Uterus (tissue), 3 donors: ENCODE measurements at regions not wholly inside any gene's neighbourhood (a gene's known extent, or its start where the extent isn't known, plus 50 kb on each side); places are given as distances from the start of the nearest gene placed in this dataset.

Experiments
- DNase-seq, 2 donors: peaks; one replicate each; pipeline ENCODE4 v3.0.0-alpha.2; 2019 to 2020
- H3K27ac ChIP-seq, 2 donors: fragments of 200-600 bp; sonication (generic); 1 replicate in 1 of 2; 2 replicates in 1 of 2; pipeline ENCODE4 v1.5.1; 2016 to 2018
- H3K27me3 ChIP-seq, 2 donors: fragments of 200-600 bp; sonication (generic); one replicate each; pipeline ENCODE4 v1.5.1; 2018 to 2019; ENCODE audit warnings: control low read depth in 1 of 2
- H3K36me3 ChIP-seq, 2 donors: fragments of 200-600 bp; sonication (generic); one replicate each; pipeline ENCODE4 v1.5.1; 2019; ENCODE audit warnings: control low read depth in 1 of 2
- H3K4me1 ChIP-seq, 2 donors: fragments of 200-600 bp; sonication (generic); one replicate each; pipeline ENCODE4 v1.5.1; 2018 to 2019; ENCODE audit warnings: control low read depth in 1 of 2
- H3K4me3 ChIP-seq, 2 donors: fragments of 200-600 bp; sonication (generic); 1 replicate in 1 of 2; 2 replicates in 1 of 2; pipeline ENCODE4 v1.5.1; 2018 to 2019; ENCODE audit warnings: mild to moderate bottlenecking in 1 of 2
- H3K9me3 ChIP-seq, 2 donors: fragments of 200-600 bp; sonication (generic); one replicate each; pipeline ENCODE4 v1.5.1; 2019; ENCODE audit warnings: control low read depth in 1 of 2
- CTCF ChIP-seq, 4 experiments: fragments of 200-600 bp in 2 of 4; fragments of 450-650 bp in 2 of 4; sonication (generic) in 2 of 4; IDR thresholded peaks; one replicate each; pipeline ENCODE4 v1.5.1; 2016 to 2019; ENCODE audit warnings: antibody characterized with exemption in 4 of 4, mild to moderate bottlenecking in 2 of 4, moderate library complexity in 1 of 4
- POLR2A ChIP-seq, 2 donors: fragments of 450-650 bp; IDR thresholded peaks; one replicate each; pipeline ENCODE4 v1.6.1; 2016; ENCODE audit warnings: antibody characterized with exemption in 2 of 2, mild to moderate bottlenecking in 1 of 2, moderate library complexity in 1 of 2
- intact Hi-C: fragments of 100-400 bp; cut with DNase I; formaldehyde crosslinking; loops from one replicate; pipeline ENCODE4 v1.15.1; 2023; ENCODE audit warnings: low total_unique reads
- donor health status: DM: yes; HTN: yes; CAD: no.

- no peak for DNase-seq
- no peak overlapping the region for H3K27ac ChIP-seq
- H3K36me3 ChIP-seq = no peaks in the 10 kb centered on the region
- no peaks in the 10 kb centered on the region for H3K4me1 ChIP-seq
- no peak overlapping the region for H3K4me3 ChIP-seq
- no peaks in the 10 kb centered on the region for H3K9me3 ChIP-seq
- TF ChIP-seq CTCF (IDR thresholded peaks at IDR 0.05) (no peak), POLR2A (IDR thresholded peaks at IDR 0.05) (no peak)
- no peaks in the 10 kb centered on the region for H3K27me3 ChIP-seq
- intact Hi-C loops = no loop called here
These were observed 215.2 kb upstream of the BCHE start for GRCh38 chr3:166052440-166052839.

- TF ChIP-seq CTCF (IDR thresholded peaks at IDR 0.05) (no peak), POLR2A (IDR thresholded peaks at IDR 0.05) (no peak)
- Histone ChIP-seq H3K9me3 (no peaks in the 10 kb centered on the region), H3K27ac (no peak overlapping the region), H3K4me1 (no peaks in the 10 kb centered on the region), H3K4me3 (no peak overlapping the region), H3K27me3 (no peaks in the 10 kb centered on the region), H3K36me3 (no peaks in the 10 kb centered on the region)
- intact Hi-C loops = no loop called here
- DNase-seq = no peak
These were observed 192.3 kb upstream of the BCHE start for GRCh38 chr3:166029507-166029906.

GRCh38 chr3:166013073-166013679, 176.0 kb upstream of the BCHE start:
- DNase-seq = no peak
- Histone ChIP-seq H3K27me3 (no peaks in the 10 kb centered on the region), H3K9me3 (no peaks in the 10 kb centered on the region), H3K36me3 (no peaks in the 10 kb centered on the region), H3K4me1 (no peaks in the 10 kb centered on the region), H3K27ac (no peak overlapping the region), H3K4me3 (no peak overlapping the region)
- intact Hi-C loops = no loop called here
- TF ChIP-seq CTCF (IDR thresholded peaks at IDR 0.05) = no peak
- TF ChIP-seq POLR2A (IDR thresholded peaks at IDR 0.05) = no peak

- TF ChIP-seq CTCF (IDR thresholded peaks at IDR 0.05) (no peak), POLR2A (IDR thresholded peaks at IDR 0.05) (no peak)
- Histone ChIP-seq H3K27ac (no peak overlapping the region), H3K27me3 (no peaks in the 10 kb centered on the region), H3K36me3 (no peaks in the 10 kb centered on the region), H3K4me3 (no peak overlapping the region), H3K4me1 (no peaks in the 10 kb centered on the region), H3K9me3 (no peaks in the 10 kb centered on the region)
- intact Hi-C loops = no loop called here
- no peak for DNase-seq
These were observed 174.5 kb upstream of the BCHE start for GRCh38 chr3:166011771-166012170.

GRCh38 chr3:166005126-166005525, 167.9 kb upstream of the BCHE start:
- no peak for TF ChIP-seq CTCF (IDR thresholded peaks at IDR 0.05)
- no peak for TF ChIP-seq POLR2A (IDR thresholded peaks at IDR 0.05)
- H3K27me3 ChIP-seq = no peaks in the 10 kb centered on the region
- no peak overlapping the region for H3K4me3 ChIP-seq
- H3K27ac ChIP-seq = no peak overlapping the region
- H3K4me1 ChIP-seq = no peaks in the 10 kb centered on the region
- intact Hi-C loops = no loop called here
- DNase-seq = no peak
- H3K9me3 ChIP-seq = no peaks in the 10 kb centered on the region
- H3K36me3 ChIP-seq = no peaks in the 10 kb centered on the region
